H9 (cell line): ENCODE measurements at regions not wholly inside any gene's neighbourhood (a gene's known extent, or its start where the extent isn't known, plus 50 kb on each side); places are given as distances from the start of the nearest gene placed in this dataset.
A peak's percentile ranks its signal among the peaks of the same experiment; 100 is the strongest.
"Not testable (repeated sequence)": the region's sequence is repeated elsewhere in the genome, so short reads cannot be mapped to it uniquely, and the experiment has no call there.

Source experiments
- DNase-seq: peaks from one replicate; pipeline ENCODE4 v3.0.0-alpha.2; 2017
- H2AFZ ChIP-seq: one replicate; pipeline ENCODE4 v1.6.1; 2013; ENCODE audit warnings: mild to moderate bottlenecking, low read length, control low read depth, moderate library complexity
- H2AK5ac ChIP-seq: 2 replicates; pipeline ENCODE4 v1.6.1; 2013; ENCODE audit warnings: low read length, control low read depth, mixed read lengths; ENCODE audit not compliant: insufficient read length
- H2BK120ac ChIP-seq: one replicate; pipeline ENCODE4 v1.6.1; 2013; ENCODE audit warnings: low read depth, mild to moderate bottlenecking, low read length, control low read depth, inconsistent platforms; ENCODE audit not compliant: poor library complexity, severe bottlenecking
- H2BK12ac ChIP-seq: 2 replicates; pipeline ENCODE4 v1.6.1; 2013; ENCODE audit warnings: low read length, control low read depth, mixed read lengths, low read depth; ENCODE audit not compliant: insufficient read length
- H2BK15ac ChIP-seq: 2 replicates; pipeline ENCODE4 v1.6.1; 2013; ENCODE audit warnings: low read depth, low read length, control low read depth
- H2BK20ac ChIP-seq: one replicate; pipeline ENCODE4 v1.6.1; 2013; ENCODE audit warnings: low read depth, mild to moderate bottlenecking, low read length, control low read depth, inconsistent platforms; ENCODE audit not compliant: poor library complexity, severe bottlenecking
- H2BK5ac ChIP-seq: 2 replicates; pipeline ENCODE4 v1.6.1; 2013; ENCODE audit warnings: low read length, control low read depth, mixed read lengths; ENCODE audit not compliant: insufficient read length
- H3K14ac ChIP-seq: 2 replicates; pipeline ENCODE4 v1.6.1; 2013; ENCODE audit warnings: low read length, control low read depth; ENCODE audit not compliant: insufficient read depth
- H3K18ac ChIP-seq: 2 replicates; pipeline ENCODE4 v1.6.1; 2013; ENCODE audit warnings: low read depth, mild to moderate bottlenecking, mixed read lengths, low read length, control low read depth; ENCODE audit not compliant: insufficient read length
- H3K23ac ChIP-seq: 2 replicates; pipeline ENCODE4 v1.6.1; 2013; ENCODE audit warnings: low read length, control low read depth, mixed read lengths, low read depth; ENCODE audit not compliant: insufficient read length
- H3K23me2 ChIP-seq: 2 replicates; pipeline ENCODE4 v1.6.1; 2013; ENCODE audit warnings: low read depth, mild to moderate bottlenecking, mixed read lengths, low read length, control low read depth; ENCODE audit not compliant: insufficient read length, poor library complexity, severe bottlenecking
- H3K27ac ChIP-seq: 2 replicates; pipeline ENCODE4 v1.5.1; 2013; ENCODE audit warnings: low read length, control low read depth, mixed read lengths, low read depth; ENCODE audit not compliant: insufficient read length
- H3K27me3 ChIP-seq: 2 replicates; pipeline ENCODE4 v1.6.1; 2013; ENCODE audit warnings: low read length, control low read depth, inconsistent platforms; ENCODE audit not compliant: insufficient read depth
- H3K4ac ChIP-seq: 2 replicates; pipeline ENCODE4 v1.6.1; 2013; ENCODE audit warnings: low read depth, mild to moderate bottlenecking, control low read depth, inconsistent platforms, low read length, moderate library complexity
- H3K4me1 ChIP-seq: 2 replicates; pipeline ENCODE4 v1.6.1; 2013; ENCODE audit warnings: low read length, control low read depth, inconsistent platforms; ENCODE audit not compliant: insufficient read depth
- H3K4me2 ChIP-seq: 2 replicates; pipeline ENCODE4 v1.6.1; 2013; ENCODE audit warnings: low read length, control low read depth, mixed read lengths; ENCODE audit not compliant: insufficient read length, insufficient read depth
- H3K56ac ChIP-seq: 2 replicates; pipeline ENCODE4 v1.6.1; 2013; ENCODE audit warnings: low read depth, mild to moderate bottlenecking, mixed read lengths, low read length, control low read depth; ENCODE audit not compliant: insufficient read length
- H3K79me1 ChIP-seq: 2 replicates; pipeline ENCODE4 v1.6.1; 2013; ENCODE audit warnings: low read depth, mild to moderate bottlenecking, moderate library complexity, low read length, control low read depth, inconsistent platforms; ENCODE audit not compliant: insufficient read depth, poor library complexity, severe bottlenecking
- H3K79me2 ChIP-seq: 2 replicates; pipeline ENCODE4 v1.6.1; 2013; ENCODE audit warnings: low read length, control low read depth, inconsistent platforms; ENCODE audit not compliant: insufficient read depth
- H3K9ac ChIP-seq: 2 replicates; pipeline ENCODE4 v1.6.1; 2013; ENCODE audit warnings: low read length, control low read depth, mixed read lengths; ENCODE audit not compliant: insufficient read length; ENCODE audit errors: extremely low read depth
- H3K9me3 ChIP-seq: one replicate; pipeline ENCODE4 v1.6.1; 2013; ENCODE audit warnings: low read depth, low read length, inconsistent platforms; ENCODE audit not compliant: control insufficient read depth
- H3T11ph ChIP-seq: one replicate; pipeline ENCODE4 v1.6.1; 2013; ENCODE audit warnings: mild to moderate bottlenecking, low read length, control low read depth, inconsistent platforms
- H4K20me1 ChIP-seq: one replicate; pipeline ENCODE4 v1.6.1; 2013; ENCODE audit not compliant: control insufficient read depth, insufficient read length, insufficient read depth
- H4K5ac ChIP-seq: 2 replicates; pipeline ENCODE4 v1.6.1; 2013; ENCODE audit warnings: low read depth, mild to moderate bottlenecking, mixed read lengths, low read length, control low read depth; ENCODE audit not compliant: insufficient read length
- H4K8ac ChIP-seq: replicated peaks from 2 replicates; pipeline ENCODE4 v1.6.1; 2013; ENCODE audit warnings: low read length, control low read depth, mixed read lengths, low read depth; ENCODE audit not compliant: insufficient read length
- H4K91ac ChIP-seq: 2 replicates; pipeline ENCODE4 v1.6.1; 2013; ENCODE audit warnings: low read depth, mild to moderate bottlenecking, moderate library complexity, mixed read lengths, low read length, control low read depth; ENCODE audit not compliant: insufficient read length
- H3K27ac Mint-ChIP-seq, 3 experiments: 2 replicates in 2 of 3; 3 replicates in 1 of 3; pipeline ENCODE4 v1.8.0; 2020 to 2021; ENCODE audit warnings: mixed read lengths in 3 of 3, mild to moderate bottlenecking in 1 of 3, moderate library complexity in 1 of 3
- H3K27me3 Mint-ChIP-seq: 2 replicates; pipeline ENCODE4 v1.8.0; 2021; ENCODE audit warnings: low read depth, mild to moderate bottlenecking, moderate library complexity, mixed read lengths
- H3K36me3 Mint-ChIP-seq, 3 experiments: 2 replicates in 2 of 3; 3 replicates in 1 of 3; pipeline ENCODE4 v1.8.0; 2020 to 2021; ENCODE audit warnings: low read depth in 3 of 3, mixed read lengths in 3 of 3; ENCODE audit not compliant: insufficient read depth in 1 of 3
- H3K4me1 Mint-ChIP-seq, 2 experiments: 2 replicates each; pipeline ENCODE4 v1.8.0; 2020; ENCODE audit warnings: mixed read lengths in 2 of 2
- H3K4me3 Mint-ChIP-seq, 2 experiments: 2 replicates in 1 of 2; 3 replicates in 1 of 2; pipeline ENCODE4 v1.8.0; 2020 to 2021; ENCODE audit warnings: mild to moderate bottlenecking in 2 of 2, mixed read lengths in 2 of 2, moderate library complexity in 1 of 2
- H3K9me3 Mint-ChIP-seq, 2 experiments: 2 replicates in 1 of 2; 3 replicates in 1 of 2; pipeline ENCODE4 v1.8.0; 2020; ENCODE audit warnings: mild to moderate bottlenecking in 2 of 2, mixed read lengths in 2 of 2, moderate library complexity in 1 of 2
- WGBS: extraction: QIAGEN DNeasy Blood & Tissue Kit; methylation state at CpG from one replicate; pipeline ENCODE4 v1.1.7; 2013; ENCODE audit warnings: missing lambda C conversion rate, low lambda C conversion rate, mixed read lengths; ENCODE audit not compliant: insufficient read length; ENCODE audit errors: extremely low coverage; 5-methylcytosine and 5-hydroxymethylcytosine counted together

DNA sequence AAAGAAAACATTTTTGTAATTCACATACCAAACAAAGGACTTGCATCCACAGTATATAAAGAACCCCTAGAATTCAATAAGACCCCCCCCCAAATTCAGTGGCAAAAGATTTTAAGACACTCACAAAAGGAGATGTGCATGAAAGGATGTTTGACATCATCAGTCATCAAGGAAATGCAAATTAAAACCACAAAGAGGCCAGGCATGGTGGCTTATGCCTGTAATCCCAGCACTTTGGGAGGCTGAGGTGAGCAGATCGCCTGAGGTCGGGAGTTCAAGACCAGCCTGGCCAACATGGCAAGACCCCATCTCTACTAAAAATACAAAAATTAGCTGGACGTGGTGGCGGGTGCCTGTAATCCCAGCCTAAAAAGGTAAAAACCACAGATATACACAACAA is 61.3 kb downstream of the AIPL1 start:
- not testable (repeated sequence) for H3K27ac ChIP-seq, H3K14ac ChIP-seq, H4K91ac ChIP-seq, H2AFZ ChIP-seq, H3K9me3 Mint-ChIP-seq, H4K20me1 ChIP-seq, H3K23me2 ChIP-seq, H3T11ph ChIP-seq, H2BK12ac ChIP-seq, H3K27ac Mint-ChIP-seq, DNase-seq, H3K18ac ChIP-seq, H4K8ac ChIP-seq, H3K9ac ChIP-seq, H3K79me1 ChIP-seq, H3K56ac ChIP-seq, H3K4ac ChIP-seq, H3K4me2 ChIP-seq, H3K23ac ChIP-seq, H2BK20ac ChIP-seq, H2BK120ac ChIP-seq, H2BK5ac ChIP-seq, H2AK5ac ChIP-seq, H3K79me2 ChIP-seq, H3K36me3 Mint-ChIP-seq, H4K5ac ChIP-seq, H3K27me3 ChIP-seq, H3K27me3 Mint-ChIP-seq, H2BK15ac ChIP-seq, H3K9me3 ChIP-seq, H3K4me1 ChIP-seq
- Mint-ChIP-seq H3K4me3 (peak overlapping the region in 1 of 2 experiments; percentile 28; a peak in 1 of 5 replicates), H3K4me1 (peaks cover 28% of the 10 kb centered on the region in 2 experiments)
- WGBS = no CpG with 5 or more reads among the region's 4 CpGs
